ENCODE measurements at regions not wholly inside any gene's neighbourhood (a gene's known extent, or its start where the extent isn't known, plus 50 kb on each side); places are given as distances from the start of the nearest gene placed in this dataset.

GRCh38 chr11:91222830-91223229 is 1000.0 kb upstream of the CHORDC1 start:
- no peaks in the 10 kb centered on the region for H3K27me3 ChIP-seq (ENCODE audit: control insufficient read depth in 3 of 3, insufficient read depth in 3 of 3, low read length in 3 of 3)
- no peak overlapping the region for H3K4me3 ChIP-seq (ENCODE audit: low read length in 3 of 3)
- H3K27ac ChIP-seq (ENCODE audit: low read depth, low read length): no peak overlapping the region
- H3K36me3 ChIP-seq (ENCODE audit: control insufficient read depth in 3 of 3, insufficient read depth in 3 of 3, low read length in 3 of 3): no peaks in the 10 kb centered on the region
- H3K4me1 ChIP-seq (ENCODE audit: control insufficient read depth in 3 of 3, insufficient read depth in 3 of 3, low read length in 3 of 3): no peaks in the 10 kb centered on the region
- no peaks in the 10 kb centered on the region for H3K9me3 ChIP-seq (ENCODE audit: control insufficient read depth in 3 of 3, low read length in 3 of 3)
- H3K9ac ChIP-seq (ENCODE audit: low read depth in 1 of 3, low read length in 3 of 3): no peak overlapping the region

DNA sequence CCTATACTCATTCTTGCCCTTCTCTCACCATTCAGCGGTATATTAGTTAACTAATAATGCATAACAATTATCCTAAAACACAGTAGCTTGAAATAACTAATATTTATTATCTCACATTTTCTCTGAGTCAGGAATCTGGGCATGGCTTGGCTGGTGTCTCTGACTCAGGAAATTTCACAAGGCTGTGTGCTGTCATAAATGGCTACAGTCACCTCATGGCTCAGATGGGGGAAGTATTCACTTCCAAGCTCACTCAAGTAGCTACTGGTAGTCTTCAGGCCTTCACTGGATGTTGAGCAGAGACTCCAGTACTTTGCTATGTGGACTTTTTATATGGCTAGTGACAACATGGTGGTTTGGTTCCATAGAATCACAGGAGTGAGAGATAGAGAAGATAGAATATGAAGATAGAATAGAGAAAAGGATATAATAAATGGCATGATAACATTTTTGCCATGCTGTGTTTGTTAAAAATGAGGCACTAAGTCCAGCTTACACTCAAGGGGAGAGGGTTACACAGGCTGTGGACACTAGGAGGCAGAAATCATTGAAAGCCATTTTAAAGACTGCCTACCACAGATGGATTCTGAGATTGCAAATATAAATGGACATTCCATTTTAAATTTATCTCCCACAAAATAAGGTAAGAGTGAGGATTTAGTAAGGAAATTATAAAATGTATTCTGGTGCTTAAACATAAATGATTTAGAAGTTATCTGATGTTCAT is 997.8 kb upstream of the CHORDC1 start:
- Histone ChIP-seq H3K4me3 (ENCODE audit: low read length in 3 of 3) (no peak overlapping the region), H3K9me3 (ENCODE audit: control insufficient read depth in 3 of 3, low read length in 3 of 3) (no peaks in the 10 kb centered on the region), H3K27me3 (ENCODE audit: control insufficient read depth in 3 of 3, insufficient read depth in 3 of 3, low read length in 3 of 3) (no peaks in the 10 kb centered on the region), H3K36me3 (ENCODE audit: control insufficient read depth in 3 of 3, insufficient read depth in 3 of 3, low read length in 3 of 3) (no peaks in the 10 kb centered on the region), H3K9ac (ENCODE audit: low read depth in 1 of 3, low read length in 3 of 3) (no peak overlapping the region), H3K27ac (ENCODE audit: low read depth, low read length) (no peak overlapping the region), H3K4me1 (ENCODE audit: control insufficient read depth in 3 of 3, insufficient read depth in 3 of 3, low read length in 3 of 3) (no peaks in the 10 kb centered on the region)

- no peaks in the 10 kb centered on the region for H3K27me3 ChIP-seq (ENCODE audit: control insufficient read depth in 3 of 3, insufficient read depth in 3 of 3, low read length in 3 of 3)
- no peak overlapping the region for H3K9ac ChIP-seq (ENCODE audit: low read depth in 1 of 3, low read length in 3 of 3)
- no peak overlapping the region for H3K4me3 ChIP-seq (ENCODE audit: low read length in 3 of 3)
- no peaks in the 10 kb centered on the region for H3K4me1 ChIP-seq (ENCODE audit: control insufficient read depth in 3 of 3, insufficient read depth in 3 of 3, low read length in 3 of 3)
- no peaks in the 10 kb centered on the region for H3K9me3 ChIP-seq (ENCODE audit: control insufficient read depth in 3 of 3, low read length in 3 of 3)
- no peaks in the 10 kb centered on the region for H3K36me3 ChIP-seq (ENCODE audit: control insufficient read depth in 3 of 3, insufficient read depth in 3 of 3, low read length in 3 of 3)
- H3K27ac ChIP-seq (ENCODE audit: low read depth, low read length): no peak overlapping the region
Observed at GRCh38 chr11:91219535-91219934, 996.7 kb upstream of the CHORDC1 start.

DNA sequence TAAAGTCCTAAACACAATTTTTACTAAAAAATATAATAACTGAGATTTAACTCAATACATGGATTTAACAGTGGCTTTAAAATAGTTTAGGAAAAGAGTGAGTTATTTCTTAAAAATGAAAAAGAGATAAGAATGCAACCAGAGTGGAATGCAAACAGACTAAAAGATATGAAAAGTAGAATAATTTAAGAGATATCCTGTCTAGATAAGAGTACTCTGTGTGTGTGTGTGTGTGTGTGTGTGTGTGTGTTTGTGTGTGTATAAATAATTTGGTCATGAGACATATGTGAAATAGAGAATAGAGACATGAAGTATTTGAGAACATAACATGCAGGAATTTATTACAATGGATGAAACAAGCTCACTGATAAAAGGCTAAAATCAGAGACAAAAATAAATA is 986.9 kb upstream of the CHORDC1 start:
- Histone ChIP-seq H3K4me1 (ENCODE audit: control insufficient read depth in 3 of 3, insufficient read depth in 3 of 3, low read length in 3 of 3) (no peaks in the 10 kb centered on the region), H3K27me3 (ENCODE audit: control insufficient read depth in 3 of 3, insufficient read depth in 3 of 3, low read length in 3 of 3) (no peaks in the 10 kb centered on the region), H3K4me3 (ENCODE audit: low read length in 3 of 3) (no peak overlapping the region), H3K36me3 (ENCODE audit: control insufficient read depth in 3 of 3, insufficient read depth in 3 of 3, low read length in 3 of 3) (no peaks in the 10 kb centered on the region), H3K9ac (ENCODE audit: low read depth in 1 of 3, low read length in 3 of 3) (no peak overlapping the region), H3K9me3 (ENCODE audit: control insufficient read depth in 3 of 3, low read length in 3 of 3) (no peaks in the 10 kb centered on the region), H3K27ac (ENCODE audit: low read depth, low read length) (no peak overlapping the region)

- H3K9ac ChIP-seq (ENCODE audit: low read depth in 1 of 3, low read length in 3 of 3): no peak overlapping the region
- H3K27ac ChIP-seq (ENCODE audit: low read depth, low read length): no peak overlapping the region
- H3K9me3 ChIP-seq (ENCODE audit: control insufficient read depth in 3 of 3, low read length in 3 of 3): no peaks in the 10 kb centered on the region
- H3K36me3 ChIP-seq (ENCODE audit: control insufficient read depth in 3 of 3, insufficient read depth in 3 of 3, low read length in 3 of 3): no peaks in the 10 kb centered on the region
- no peaks in the 10 kb centered on the region for H3K4me1 ChIP-seq (ENCODE audit: control insufficient read depth in 3 of 3, insufficient read depth in 3 of 3, low read length in 3 of 3)
- no peaks in the 10 kb centered on the region for H3K27me3 ChIP-seq (ENCODE audit: control insufficient read depth in 3 of 3, insufficient read depth in 3 of 3, low read length in 3 of 3)
- H3K4me3 ChIP-seq (ENCODE audit: low read length in 3 of 3): no peak overlapping the region
Observed at GRCh38 chr11:91209306-91209705, 986.5 kb upstream of the CHORDC1 start.

DNA sequence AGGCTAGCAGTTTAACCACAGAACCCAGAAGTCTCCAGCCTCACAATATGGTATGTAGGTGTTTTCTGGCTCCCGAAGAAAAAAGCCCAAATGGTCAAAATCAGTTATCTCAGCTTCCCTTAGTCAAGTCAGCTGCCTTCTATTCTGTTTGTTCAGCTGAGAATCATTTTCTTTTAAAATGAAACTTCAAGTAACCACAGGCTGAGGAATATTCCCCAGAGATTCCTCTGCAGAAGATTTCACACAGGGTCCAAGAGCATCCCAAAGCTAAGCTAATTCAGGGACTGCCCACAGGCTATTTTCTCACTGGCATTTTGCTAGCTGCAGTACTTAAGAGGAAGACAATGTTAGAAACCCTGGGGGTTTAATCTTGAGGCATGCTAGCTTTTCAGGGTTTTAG is 977.0 kb upstream of the CHORDC1 start:
- Histone ChIP-seq H3K9ac (ENCODE audit: low read depth in 1 of 3, low read length in 3 of 3) (no peak overlapping the region), H3K4me1 (ENCODE audit: control insufficient read depth in 3 of 3, insufficient read depth in 3 of 3, low read length in 3 of 3) (no peaks in the 10 kb centered on the region), H3K4me3 (ENCODE audit: low read length in 3 of 3) (no peak overlapping the region), H3K27me3 (ENCODE audit: control insufficient read depth in 3 of 3, insufficient read depth in 3 of 3, low read length in 3 of 3) (no peaks in the 10 kb centered on the region), H3K27ac (ENCODE audit: low read depth, low read length) (no peak overlapping the region), H3K9me3 (ENCODE audit: control insufficient read depth in 3 of 3, low read length in 3 of 3) (no peaks in the 10 kb centered on the region), H3K36me3 (ENCODE audit: control insufficient read depth in 3 of 3, insufficient read depth in 3 of 3, low read length in 3 of 3) (no peaks in the 10 kb centered on the region)

GRCh38 chr11:91194546-91194945 is 971.7 kb upstream of the CHORDC1 start:
- H3K36me3 ChIP-seq (ENCODE audit: control insufficient read depth in 3 of 3, insufficient read depth in 3 of 3, low read length in 3 of 3): no peaks in the 10 kb centered on the region
- H3K9ac ChIP-seq (ENCODE audit: low read depth in 1 of 3, low read length in 3 of 3): no peak overlapping the region
- H3K4me1 ChIP-seq (ENCODE audit: control insufficient read depth in 3 of 3, insufficient read depth in 3 of 3, low read length in 3 of 3): no peaks in the 10 kb centered on the region
- H3K27me3 ChIP-seq (ENCODE audit: control insufficient read depth in 3 of 3, insufficient read depth in 3 of 3, low read length in 3 of 3): no peaks in the 10 kb centered on the region
- H3K27ac ChIP-seq (ENCODE audit: low read depth, low read length): no peak overlapping the region
- H3K9me3 ChIP-seq (ENCODE audit: control insufficient read depth in 3 of 3, low read length in 3 of 3): no peaks in the 10 kb centered on the region
- H3K4me3 ChIP-seq (ENCODE audit: low read length in 3 of 3): no peak overlapping the region

- no peaks in the 10 kb centered on the region for H3K4me1 ChIP-seq (ENCODE audit: control insufficient read depth in 3 of 3, insufficient read depth in 3 of 3, low read length in 3 of 3)
- no peak overlapping the region for H3K9ac ChIP-seq (ENCODE audit: low read depth in 1 of 3, low read length in 3 of 3)
- H3K9me3 ChIP-seq (ENCODE audit: control insufficient read depth in 3 of 3, low read length in 3 of 3): no peaks in the 10 kb centered on the region
- H3K27ac ChIP-seq (ENCODE audit: low read depth, low read length): no peak overlapping the region
- no peaks in the 10 kb centered on the region for H3K27me3 ChIP-seq (ENCODE audit: control insufficient read depth in 3 of 3, insufficient read depth in 3 of 3, low read length in 3 of 3)
- no peaks in the 10 kb centered on the region for H3K36me3 ChIP-seq (ENCODE audit: control insufficient read depth in 3 of 3, insufficient read depth in 3 of 3, low read length in 3 of 3)
- H3K4me3 ChIP-seq (ENCODE audit: low read length in 3 of 3): no peak overlapping the region
Observed at GRCh38 chr11:91188484-91188883, 965.6 kb upstream of the CHORDC1 start.

- no peak overlapping the region for H3K27ac ChIP-seq (ENCODE audit: low read depth, low read length)
- H3K4me3 ChIP-seq (ENCODE audit: low read length in 3 of 3): no peak overlapping the region
- H3K27me3 ChIP-seq (ENCODE audit: control insufficient read depth in 3 of 3, insufficient read depth in 3 of 3, low read length in 3 of 3): no peaks in the 10 kb centered on the region
- H3K4me1 ChIP-seq (ENCODE audit: control insufficient read depth in 3 of 3, insufficient read depth in 3 of 3, low read length in 3 of 3): no peaks in the 10 kb centered on the region
- H3K36me3 ChIP-seq (ENCODE audit: control insufficient read depth in 3 of 3, insufficient read depth in 3 of 3, low read length in 3 of 3): no peaks in the 10 kb centered on the region
- no peaks in the 10 kb centered on the region for H3K9me3 ChIP-seq (ENCODE audit: control insufficient read depth in 3 of 3, low read length in 3 of 3)
- H3K9ac ChIP-seq (ENCODE audit: low read depth in 1 of 3, low read length in 3 of 3): no peak overlapping the region
Observed at GRCh38 chr11:91187314-91187713, 964.5 kb upstream of the CHORDC1 start.

DNA sequence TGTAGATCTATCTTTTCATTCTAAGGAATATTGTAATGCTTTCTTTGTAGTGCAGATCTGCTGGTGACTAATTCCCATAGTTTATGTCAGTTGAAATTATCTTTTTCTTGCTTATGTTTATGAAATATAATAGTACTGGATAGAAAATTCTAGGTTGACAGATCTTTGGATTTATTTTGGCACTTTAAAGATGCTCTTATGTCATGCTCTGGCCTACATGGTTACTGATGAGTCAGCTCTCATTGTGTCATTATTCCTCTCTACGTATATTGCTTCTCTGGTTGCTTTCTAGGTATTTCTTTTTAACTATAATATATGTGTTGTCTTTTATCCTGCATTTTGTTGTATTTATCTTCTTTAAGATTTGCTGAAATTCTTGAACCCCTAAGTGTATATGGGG is 955.5 kb upstream of the CHORDC1 start:
- no peaks in the 10 kb centered on the region for H3K36me3 ChIP-seq (ENCODE audit: control insufficient read depth in 3 of 3, insufficient read depth in 3 of 3, low read length in 3 of 3)
- no peak overlapping the region for H3K27ac ChIP-seq (ENCODE audit: low read depth, low read length)
- H3K27me3 ChIP-seq (ENCODE audit: control insufficient read depth in 3 of 3, insufficient read depth in 3 of 3, low read length in 3 of 3): no peaks in the 10 kb centered on the region
- no peaks in the 10 kb centered on the region for H3K4me1 ChIP-seq (ENCODE audit: control insufficient read depth in 3 of 3, insufficient read depth in 3 of 3, low read length in 3 of 3)
- H3K4me3 ChIP-seq (ENCODE audit: low read length in 3 of 3): no peak overlapping the region
- H3K9me3 ChIP-seq (ENCODE audit: control insufficient read depth in 3 of 3, low read length in 3 of 3): peaks cover 0 to 5% (median 0%) of the 10 kb centered on the region in 3 donors
- no peak overlapping the region for H3K9ac ChIP-seq (ENCODE audit: low read depth in 1 of 3, low read length in 3 of 3)

Measured in skeletal muscle tissue (tissue), 3 donors.